HEK293 (cell line): ENCODE measurements at regions not wholly inside any gene's neighbourhood (a gene's known extent, or its start where the extent isn't known, plus 50 kb on each side); places are given as distances from the start of the nearest gene placed in this dataset.

Experiments
- CTCF ChIA-PET: fragments of 350-600 bp; formaldehyde crosslinking; extraction: SDS; loops from one replicate; lab custom pipeline; 2021; ENCODE audit warnings: antibody characterized with exemption; lab: Yijun Ruan, JAX
- POLR2A ChIA-PET: fragments of 300-600 bp; formaldehyde crosslinking; extraction: SDS; loops from one replicate; lab custom pipeline; 2020; ENCODE audit warnings: antibody characterized with exemption, inconsistent platforms; lab: Yijun Ruan, JAX
- H3K27ac ChIP-seq: fragments of 200-500 bp; sonication (Bioruptor generic); 2 replicates; pipeline ENCODE4 v1.5.1; 2014; ENCODE audit warnings: low read depth, low read length, control low read depth, inconsistent platforms; ENCODE audit errors: extremely low read depth
- H3K36me3 ChIP-seq, 2 experiments: fragments of 200-500 bp in 1 of 2; sonication (Bioruptor generic) in 1 of 2; 1 replicate in 1 of 2; 2 replicates in 1 of 2; pipeline ENCODE4 v1.5.1; 2014 to 2017; ENCODE audit warnings: inconsistent platforms in 2 of 2, low read length in 2 of 2; ENCODE audit not compliant: control insufficient read depth in 2 of 2, insufficient read depth in 1 of 2
- H3K4me1 ChIP-seq: fragments of 200-500 bp; sonication (Bioruptor generic); 2 replicates; pipeline ENCODE4 v1.5.1; 2014; ENCODE audit warnings: mild to moderate bottlenecking, low read length, inconsistent platforms; ENCODE audit not compliant: control insufficient read depth, insufficient read depth
- H3K4me3 ChIP-seq: 2 replicates; pipeline ENCODE4 v1.5.1; 2011; ENCODE audit warnings: low read depth, mild to moderate bottlenecking, control low read depth, low read length, moderate library complexity
- H3K9me3 ChIP-seq: fragments of 200-500 bp; sonication (Bioruptor generic); 2 replicates; pipeline ENCODE4 v1.5.1; 2014; ENCODE audit warnings: low read depth, low read length, inconsistent platforms; ENCODE audit not compliant: control insufficient read depth, insufficient read depth
- EGR2 ChIP-seq: fragments of 450-650 bp; formaldehyde crosslinking; IDR thresholded peaks from 2 replicates; pipeline ENCODE4 v1.5.1; 2016; ENCODE audit warnings: low read depth, missing biosample characterization, missing genetic modification characterization
- GLI4 ChIP-seq: fragments of 450-650 bp; formaldehyde crosslinking; IDR thresholded peaks from 2 replicates; pipeline ENCODE4 v1.5.1; 2016; ENCODE audit warnings: missing biosample characterization, missing genetic modification characterization
- HOXA7 ChIP-seq: sonication (generic); formaldehyde crosslinking; IDR thresholded peaks from 2 replicates; pipeline ENCODE4 v1.8.1; 2022; ENCODE audit warnings: missing genetic modification reagents, borderline replicate concordance
- KLF16 ChIP-seq: fragments of 450-650 bp; formaldehyde crosslinking; IDR thresholded peaks from 2 replicates; pipeline ENCODE4 v1.5.1; 2017; ENCODE audit warnings: missing biosample characterization, missing genetic modification characterization
- KLF8 ChIP-seq: fragments of 450-650 bp; formaldehyde crosslinking; IDR thresholded peaks from 2 replicates; pipeline ENCODE4 v1.5.1; 2016; ENCODE audit warnings: missing biosample characterization, missing genetic modification characterization
- KLF9 ChIP-seq: fragments of 450-650 bp; formaldehyde crosslinking; IDR thresholded peaks from 2 replicates; pipeline ENCODE4 v1.5.1; 2016; ENCODE audit warnings: missing biosample characterization, missing genetic modification characterization, low read depth
- SP3 ChIP-seq: fragments of 450-650 bp; formaldehyde crosslinking; IDR thresholded peaks from 2 replicates; pipeline ENCODE4 v1.5.1; 2016; ENCODE audit warnings: missing biosample characterization, missing genetic modification characterization
- WT1 ChIP-seq: fragments of 450-650 bp; formaldehyde crosslinking; IDR thresholded peaks from 2 replicates; pipeline ENCODE4 v1.5.1; 2016; ENCODE audit warnings: missing biosample characterization, missing genetic modification characterization
- ZBTB17 ChIP-seq: fragments of 450-650 bp; formaldehyde crosslinking; IDR thresholded peaks from 2 replicates; pipeline ENCODE4 v1.5.1; 2016; ENCODE audit warnings: missing biosample characterization, missing genetic modification characterization
- ZFHX2 ChIP-seq: fragments of 450-650 bp; formaldehyde crosslinking; conservative IDR thresholded peaks from 2 replicates; pipeline ENCODE4 v1.5.1; 2016; ENCODE audit warnings: missing biosample characterization, missing genetic modification characterization
- ZNF10 ChIP-seq: fragments of 450-650 bp; formaldehyde crosslinking; IDR thresholded peaks from 2 replicates; pipeline ENCODE4 v1.5.1; 2017; ENCODE audit warnings: missing biosample characterization, missing genetic modification characterization
- ZNF155 ChIP-seq: fragments of 450-650 bp; formaldehyde crosslinking; IDR thresholded peaks from 2 replicates; pipeline ENCODE4 v1.5.1; 2016; ENCODE audit warnings: missing biosample characterization, missing genetic modification characterization
- ZNF274 ChIP-seq, 2 experiments: fragments of 200-500 bp in 1 of 2; fragments of 450-650 bp in 1 of 2; sonication (Bioruptor generic) in 1 of 2; formaldehyde crosslinking in 1 of 2; IDR thresholded peaks; 2 replicates each; pipeline versions ENCODE4 v1.5.1 to v1.6.1; 2014 to 2016; ENCODE audit warnings: borderline replicate concordance in 1 of 2, inconsistent platforms in 1 of 2, low read length in 1 of 2, missing biosample characterization in 1 of 2, missing genetic modification characterization in 1 of 2
- ZNF366 ChIP-seq: fragments of 450-650 bp; formaldehyde crosslinking; conservative IDR thresholded peaks from 2 replicates; pipeline ENCODE4 v1.5.1; 2016; ENCODE audit warnings: missing biosample characterization, missing genetic modification characterization
- ZNF473 ChIP-seq: fragments of 450-650 bp; formaldehyde crosslinking; IDR thresholded peaks from 2 replicates; pipeline ENCODE4 v1.5.1; 2017; ENCODE audit warnings: missing biosample characterization, missing genetic modification characterization
- ZNF510 ChIP-seq: fragments of 450-650 bp; formaldehyde crosslinking; IDR thresholded peaks from 2 replicates; pipeline ENCODE4 v1.5.1; 2018; ENCODE audit warnings: mild to moderate bottlenecking, missing genetic modification characterization, missing biosample characterization; ENCODE audit not compliant: insufficient replicate concordance
- ZNF530 ChIP-seq: fragments of 450-650 bp; formaldehyde crosslinking; IDR thresholded peaks from 2 replicates; pipeline ENCODE4 v1.5.1; 2016; ENCODE audit warnings: low read depth, missing biosample characterization, missing genetic modification characterization
- ZNF544 ChIP-seq: fragments of 450-650 bp; formaldehyde crosslinking; IDR thresholded peaks from 2 replicates; pipeline ENCODE4 v1.5.0; 2017; ENCODE audit warnings: missing biosample characterization, missing genetic modification characterization
- ZNF621 ChIP-seq: fragments of 450-650 bp; formaldehyde crosslinking; IDR thresholded peaks from 2 replicates; pipeline ENCODE4 v1.5.1; 2017; ENCODE audit warnings: missing biosample characterization, missing genetic modification characterization
- ZNF701 ChIP-seq: fragments of 450-650 bp; formaldehyde crosslinking; IDR thresholded peaks from 2 replicates; pipeline ENCODE4 v1.5.1; 2016; ENCODE audit warnings: missing biosample characterization, missing genetic modification characterization
- ZNF837 ChIP-seq: fragments of 450-650 bp; formaldehyde crosslinking; IDR thresholded peaks from 2 replicates; pipeline ENCODE4 v1.5.1; 2016; ENCODE audit warnings: missing biosample characterization, missing genetic modification characterization
- ZSCAN30 ChIP-seq: fragments of 450-650 bp; IDR thresholded peaks from 2 replicates; pipeline ENCODE4 v1.5.1; 2018; ENCODE audit warnings: missing biosample characterization, mild to moderate bottlenecking, missing genetic modification characterization, moderate library complexity
- TF ChIP-seq, protein P1 (sequence below): fragments of 450-650 bp; IDR thresholded peaks from 2 replicates; pipeline ENCODE4 v1.5.1; 2018; ENCODE audit warnings: missing biosample characterization, missing genetic modification characterization
- TF ChIP-seq, protein P2 (sequence below): fragments of 450-650 bp; formaldehyde crosslinking; IDR thresholded peaks from 2 replicates; pipeline ENCODE4 v1.5.1; 2016; ENCODE audit warnings: missing biosample characterization, missing genetic modification characterization
- TF ChIP-seq, protein P3 (sequence below): IDR thresholded peaks from 2 replicates; pipeline ENCODE4 v1.6.1; 2011; ENCODE audit warnings: mild to moderate bottlenecking, low read depth, low read length, borderline replicate concordance
- TF ChIP-seq, protein P4 (sequence below): fragments of 450-650 bp; formaldehyde crosslinking; conservative IDR thresholded peaks from 2 replicates; pipeline ENCODE4 v1.5.1; 2016; ENCODE audit warnings: low read depth, missing biosample characterization, missing genetic modification characterization

DNA sequence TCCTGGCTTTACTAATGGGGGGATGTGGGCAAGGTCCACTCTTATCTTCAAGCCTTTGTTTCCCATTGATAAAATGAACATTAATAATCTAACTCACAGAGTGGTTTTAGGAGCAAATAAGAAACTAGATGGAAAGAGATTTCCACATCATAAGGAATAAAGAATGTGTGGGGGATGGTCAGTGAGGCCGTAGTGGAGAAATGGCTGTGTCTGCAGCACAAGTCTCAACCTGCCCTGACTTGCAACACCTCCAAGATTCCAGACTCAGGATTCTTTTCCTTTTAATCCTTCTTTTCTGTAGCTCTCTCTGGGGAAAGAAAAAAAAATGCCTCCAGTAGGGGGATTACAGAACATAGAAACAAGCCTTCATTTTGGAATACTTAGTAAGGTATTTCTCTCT lies 124.2 kb upstream of the MEX3C start:
- CTCF ChIA-PET, result interaction anchor here (1.1 kb wide), 1 partner anchor 18 kb away, joined by 5 read pairs; no protein-coding TSS in a partner anchor

DNA sequence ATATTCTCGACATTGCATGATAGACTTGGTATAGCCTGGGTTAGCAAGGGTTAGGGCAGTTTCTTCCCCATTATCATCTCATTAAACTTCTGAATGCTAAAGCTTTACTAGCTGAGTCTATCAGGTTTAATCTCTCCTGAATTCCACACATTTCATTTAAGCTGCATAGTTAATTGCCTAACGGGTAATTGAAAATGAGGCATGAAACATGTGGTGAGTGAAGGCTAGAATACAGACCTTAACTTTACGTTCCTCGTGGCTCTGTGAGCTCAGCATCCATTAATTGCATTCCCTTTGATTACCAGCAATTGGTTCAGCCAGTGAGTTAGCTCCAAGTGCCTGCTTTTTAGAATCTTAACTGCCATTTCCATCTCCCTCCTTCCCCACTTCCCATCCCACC lies 126.5 kb upstream of the MEX3C start:
- no peaks in the 10 kb centered on the region for H3K9me3 ChIP-seq
- CTCF ChIA-PET, result interaction anchor here (1.1 kb wide), 1 partner anchor 46 kb away, joined by 4 read pairs; no protein-coding TSS in a partner anchor
- H3K4me3 ChIP-seq, result no peak overlapping the region
- H3K4me1 ChIP-seq, result no peaks in the 10 kb centered on the region
- TF ChIP-seq EGR2 (tag by site-specific recombination), result no peak
- no peak for TF ChIP-seq KLF9 (tag by site-specific recombination)
- TF ChIP-seq ZNF510 (tag by site-specific recombination), result no peak
- TF ChIP-seq, protein P1, sequence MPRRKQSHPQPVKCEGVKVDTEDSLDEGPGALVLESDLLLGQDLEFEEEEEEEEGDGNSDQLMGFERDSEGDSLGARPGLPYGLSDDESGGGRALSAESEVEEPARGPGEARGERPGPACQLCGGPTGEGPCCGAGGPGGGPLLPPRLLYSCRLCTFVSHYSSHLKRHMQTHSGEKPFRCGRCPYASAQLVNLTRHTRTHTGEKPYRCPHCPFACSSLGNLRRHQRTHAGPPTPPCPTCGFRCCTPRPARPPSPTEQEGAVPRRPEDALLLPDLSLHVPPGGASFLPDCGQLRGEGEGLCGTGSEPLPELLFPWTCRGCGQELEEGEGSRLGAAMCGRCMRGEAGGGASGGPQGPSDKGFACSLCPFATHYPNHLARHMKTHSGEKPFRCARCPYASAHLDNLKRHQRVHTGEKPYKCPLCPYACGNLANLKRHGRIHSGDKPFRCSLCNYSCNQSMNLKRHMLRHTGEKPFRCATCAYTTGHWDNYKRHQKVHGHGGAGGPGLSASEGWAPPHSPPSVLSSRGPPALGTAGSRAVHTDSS (tag by site-specific recombination), result no peak
- TF ChIP-seq, protein P2, sequence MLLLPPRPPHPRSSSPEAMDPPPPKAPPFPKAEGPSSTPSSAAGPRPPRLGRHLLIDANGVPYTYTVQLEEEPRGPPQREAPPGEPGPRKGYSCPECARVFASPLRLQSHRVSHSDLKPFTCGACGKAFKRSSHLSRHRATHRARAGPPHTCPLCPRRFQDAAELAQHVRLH (tag by site-specific recombination), result no peak
- no peak for TF ChIP-seq ZNF621 (tag by site-specific recombination)
- TF ChIP-seq ZNF530 (tag by site-specific recombination), result no peak
- no peak for TF ChIP-seq ZNF701 (tag by site-specific recombination)
- no peak for TF ChIP-seq ZSCAN30 (tag by site-specific recombination)
- no peak for TF ChIP-seq GLI4 (tag by site-specific recombination)
- TF ChIP-seq, protein P3, sequence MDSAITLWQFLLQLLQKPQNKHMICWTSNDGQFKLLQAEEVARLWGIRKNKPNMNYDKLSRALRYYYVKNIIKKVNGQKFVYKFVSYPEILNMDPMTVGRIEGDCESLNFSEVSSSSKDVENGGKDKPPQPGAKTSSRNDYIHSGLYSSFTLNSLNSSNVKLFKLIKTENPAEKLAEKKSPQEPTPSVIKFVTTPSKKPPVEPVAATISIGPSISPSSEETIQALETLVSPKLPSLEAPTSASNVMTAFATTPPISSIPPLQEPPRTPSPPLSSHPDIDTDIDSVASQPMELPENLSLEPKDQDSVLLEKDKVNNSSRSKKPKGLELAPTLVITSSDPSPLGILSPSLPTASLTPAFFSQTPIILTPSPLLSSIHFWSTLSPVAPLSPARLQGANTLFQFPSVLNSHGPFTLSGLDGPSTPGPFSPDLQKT, result no peak
- no peak for TF ChIP-seq KLF16 (tag by site-specific recombination)
- no peak for TF ChIP-seq ZNF473 (tag by site-specific recombination)
- no peak for TF ChIP-seq ZNF274 (IDR thresholded peaks at IDR 0.05; ENCODE audit: low read length)
- no peak for TF ChIP-seq ZNF274 (tag by site-specific recombination; IDR thresholded peaks at IDR 0.05; ENCODE audit: borderline replicate concordance)
- TF ChIP-seq, all 188 proteins: peak for 0
- POLR2A ChIA-PET, result no interaction called here
- Histone ChIP-seq H3K36me3 (no peaks in the 10 kb centered on the region), H3K27ac (no peak overlapping the region)

More for the DNA sequence above, 124.2 kb upstream of the MEX3C start:
- H3K9me3 ChIP-seq, result no peaks in the 10 kb centered on the region
- TF ChIP-seq ZNF837 (tag by site-specific recombination) (no peak), KLF8 (tag by site-specific recombination) (no peak), ZBTB17 (tag by site-specific recombination) (no peak), ZNF155 (no peak), ZNF10 (no peak), SP3 (no peak), ZFHX2 (tag by site-specific recombination) (no peak), WT1 (tag by site-specific recombination) (no peak), ZNF544 (tag by site-specific recombination) (no peak), HOXA7 (no peak), ZNF366 (tag by site-specific recombination) (no peak)
- TF ChIP-seq, protein P4, sequence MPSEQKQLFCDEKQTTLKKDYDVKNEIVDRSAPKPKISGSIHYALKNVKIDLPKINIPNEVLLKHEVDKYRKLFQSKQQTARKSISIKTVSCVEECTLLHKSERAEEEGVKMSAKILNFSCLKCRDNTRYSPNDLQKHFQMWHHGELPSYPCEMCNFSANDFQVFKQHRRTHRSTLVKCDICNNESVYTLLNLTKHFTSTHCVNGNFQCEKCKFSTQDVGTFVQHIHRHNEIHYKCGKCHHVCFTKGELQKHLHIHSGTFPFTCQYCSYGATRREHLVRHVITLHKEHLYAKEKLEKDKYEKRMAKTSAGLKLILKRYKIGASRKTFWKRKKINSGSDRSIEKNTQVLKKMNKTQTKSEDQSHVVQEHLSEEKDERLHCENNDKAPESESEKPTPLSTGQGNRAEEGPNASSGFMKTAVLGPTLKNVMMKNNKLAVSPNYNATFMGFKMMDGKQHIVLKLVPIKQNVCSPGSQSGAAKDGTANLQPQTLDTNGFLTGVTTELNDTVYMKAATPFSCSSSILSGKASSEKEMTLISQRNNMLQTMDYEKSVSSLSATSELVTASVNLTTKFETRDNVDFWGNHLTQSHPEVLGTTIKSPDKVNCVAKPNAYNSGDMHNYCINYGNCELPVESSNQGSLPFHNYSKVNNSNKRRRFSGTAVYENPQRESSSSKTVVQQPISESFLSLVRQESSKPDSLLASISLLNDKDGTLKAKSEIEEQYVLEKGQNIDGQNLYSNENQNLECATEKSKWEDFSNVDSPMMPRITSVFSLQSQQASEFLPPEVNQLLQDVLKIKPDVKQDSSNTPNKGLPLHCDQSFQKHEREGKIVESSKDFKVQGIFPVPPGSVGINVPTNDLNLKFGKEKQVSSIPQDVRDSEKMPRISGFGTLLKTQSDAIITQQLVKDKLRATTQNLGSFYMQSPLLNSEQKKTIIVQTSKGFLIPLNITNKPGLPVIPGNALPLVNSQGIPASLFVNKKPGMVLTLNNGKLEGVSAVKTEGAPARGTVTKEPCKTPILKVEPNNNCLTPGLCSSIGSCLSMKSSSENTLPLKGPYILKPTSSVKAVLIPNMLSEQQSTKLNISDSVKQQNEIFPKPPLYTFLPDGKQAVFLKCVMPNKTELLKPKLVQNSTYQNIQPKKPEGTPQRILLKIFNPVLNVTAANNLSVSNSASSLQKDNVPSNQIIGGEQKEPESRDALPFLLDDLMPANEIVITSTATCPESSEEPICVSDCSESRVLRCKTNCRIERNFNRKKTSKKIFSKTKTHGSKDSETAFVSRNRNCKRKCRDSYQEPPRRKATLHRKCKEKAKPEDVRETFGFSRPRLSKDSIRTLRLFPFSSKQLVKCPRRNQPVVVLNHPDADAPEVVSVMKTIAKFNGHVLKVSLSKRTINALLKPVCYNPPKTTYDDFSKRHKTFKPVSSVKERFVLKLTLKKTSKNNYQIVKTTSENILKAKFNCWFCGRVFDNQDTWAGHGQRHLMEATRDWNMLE, result no peak
- POLR2A ChIA-PET, result interaction anchor here (1.0 kb wide), 1 partner anchor 9 kb away, joined by 3 read pairs; no protein-coding TSS in a partner anchor
- no peaks in the 10 kb centered on the region for H3K4me1 ChIP-seq
- H3K36me3 ChIP-seq, result no peaks in the 10 kb centered on the region
- H3K4me3 ChIP-seq, result no peak overlapping the region
- no peak overlapping the region for H3K27ac ChIP-seq
